ENCODE measurements at regions not wholly inside any gene's neighbourhood (a gene's known extent, or its start where the extent isn't known, plus 50 kb on each side); places are given as distances from the start of the nearest gene placed in this dataset.

- Mint-ChIP-seq H3K27me3 (no peaks in the 10 kb centered on the region), H3K4me3 (no peak overlapping the region), H3K27ac (no peak overlapping the region), H3K4me1 (no peaks in the 10 kb centered on the region), H3K9me3 (ENCODE audit: insufficient read depth) (no peaks in the 10 kb centered on the region)
- Histone ChIP-seq H3K79me2 (ENCODE audit: control insufficient read depth, insufficient read depth, low read length) (no peaks in the 10 kb centered on the region), H3K27me3 (replicated peaks in 1 of 4; ENCODE audit: control extremely low read depth in 1 of 4, control insufficient read depth in 3 of 4, insufficient read depth in 4 of 4, low read length in 3 of 4) (no peaks in the 10 kb centered on the region), H4K20me1 (ENCODE audit: control insufficient read depth, insufficient read depth, low read length, poor library complexity, severe bottlenecking) (no peaks in the 10 kb centered on the region), H3K4me3 (ENCODE audit: control extremely low read depth in 1 of 5, extremely low read depth in 1 of 5, insufficient read depth in 1 of 5, low read depth in 2 of 5, low read length in 4 of 5) (no peak overlapping the region), H3K36me3 (replicated peaks in 1 of 2; ENCODE audit: control extremely low read depth in 1 of 2, control insufficient read depth in 1 of 2, extremely low read depth in 1 of 2, insufficient read depth in 2 of 2, low read length in 1 of 2) (no peaks in the 10 kb centered on the region), H3K4me2 (replicated peaks; ENCODE audit: low read depth, low read length, poor library complexity, severe bottlenecking) (no peak overlapping the region), H3K4me1 (ENCODE audit: control insufficient read depth in 2 of 2, insufficient read depth in 2 of 2, low read length in 2 of 2) (no peaks in the 10 kb centered on the region), H2AFZ (ENCODE audit: insufficient read depth, low read depth, low read length, poor library complexity, severe bottlenecking) (no peak overlapping the region), H3K27ac (ENCODE audit: low read length in 2 of 2) (no peak overlapping the region), H3K9me3 (ENCODE audit: control extremely low read depth in 1 of 3, control insufficient read depth in 2 of 3, insufficient read depth in 1 of 3, low read length in 2 of 3) (peaks cover 0 to 4% (median 0%) of the 10 kb centered on the region in 3 donors), H3K9ac (ENCODE audit: low read length) (no peak overlapping the region)
- TF ChIP-seq, protein P1, sequence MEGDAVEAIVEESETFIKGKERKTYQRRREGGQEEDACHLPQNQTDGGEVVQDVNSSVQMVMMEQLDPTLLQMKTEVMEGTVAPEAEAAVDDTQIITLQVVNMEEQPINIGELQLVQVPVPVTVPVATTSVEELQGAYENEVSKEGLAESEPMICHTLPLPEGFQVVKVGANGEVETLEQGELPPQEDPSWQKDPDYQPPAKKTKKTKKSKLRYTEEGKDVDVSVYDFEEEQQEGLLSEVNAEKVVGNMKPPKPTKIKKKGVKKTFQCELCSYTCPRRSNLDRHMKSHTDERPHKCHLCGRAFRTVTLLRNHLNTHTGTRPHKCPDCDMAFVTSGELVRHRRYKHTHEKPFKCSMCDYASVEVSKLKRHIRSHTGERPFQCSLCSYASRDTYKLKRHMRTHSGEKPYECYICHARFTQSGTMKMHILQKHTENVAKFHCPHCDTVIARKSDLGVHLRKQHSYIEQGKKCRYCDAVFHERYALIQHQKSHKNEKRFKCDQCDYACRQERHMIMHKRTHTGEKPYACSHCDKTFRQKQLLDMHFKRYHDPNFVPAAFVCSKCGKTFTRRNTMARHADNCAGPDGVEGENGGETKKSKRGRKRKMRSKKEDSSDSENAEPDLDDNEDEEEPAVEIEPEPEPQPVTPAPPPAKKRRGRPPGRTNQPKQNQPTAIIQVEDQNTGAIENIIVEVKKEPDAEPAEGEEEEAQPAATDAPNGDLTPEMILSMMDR (IDR thresholded peaks at IDR 0.05), result no peak
- TF ChIP-seq EZH2 (IDR thresholded peaks at IDR 0.05; ENCODE audit: borderline replicate concordance, insufficient read depth, low read depth, low read length, poor library complexity, severe bottlenecking), result no peak
- ATAC-seq (ENCODE audit: low read depth), result no peak
- WGBS (ENCODE audit: insufficient coverage), result no CpG with 5 or more reads among the region's 1 CpG
- DNase-seq, result no peak
- POLR2A ChIA-PET, result no interaction called here
- intact Hi-C loops (cut with micrococcal nuclease), result no loop called here
- CTCF ChIA-PET, result no interaction called here
Measured at GRCh38 chr18:29821544-29821943, 1221.0 kb downstream of the DSC3 start.

DNA sequence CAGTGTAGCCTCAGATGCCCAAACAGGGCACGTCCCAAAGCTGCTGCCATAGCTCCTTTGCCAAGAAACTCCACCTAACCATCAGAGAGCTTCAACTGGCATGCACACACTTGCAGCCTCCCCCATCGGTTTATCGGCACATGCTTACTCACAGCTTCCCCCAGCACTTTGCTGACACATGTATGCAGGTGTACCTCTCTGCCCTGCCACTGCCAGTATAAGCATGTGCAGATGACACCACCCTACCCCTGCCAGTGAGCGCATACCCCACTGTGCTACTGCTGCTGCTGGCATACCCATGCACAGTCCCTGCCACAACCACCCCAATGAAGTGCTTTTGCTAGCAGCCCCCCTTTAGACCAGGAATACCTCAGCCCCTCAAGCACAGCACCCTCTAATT lies 1231.0 kb downstream of the DSC3 start:
- 89% methylated on average over 4 of the region's 4 CpGs for WGBS (ENCODE audit: insufficient coverage)

More for the DNA sequence above, 1231.0 kb downstream of the DSC3 start:
- H3K4me3 ChIP-seq (ENCODE audit: control extremely low read depth in 1 of 5, extremely low read depth in 1 of 5, insufficient read depth in 1 of 5, low read depth in 2 of 5, low read length in 4 of 5), result no peak overlapping the region
- no peak overlapping the region for H3K9ac ChIP-seq (ENCODE audit: low read length)
- ATAC-seq (ENCODE audit: low read depth), result no peak
- H3K4me3 Mint-ChIP-seq, result no peak overlapping the region
- no peaks in the 10 kb centered on the region for H3K4me1 Mint-ChIP-seq
- no peak for DNase-seq
- H3K27ac Mint-ChIP-seq, result no peak overlapping the region
- ChIA-PET POLR2A (no interaction called here), CTCF (no interaction called here)
- H3K9me3 Mint-ChIP-seq (ENCODE audit: insufficient read depth), result peaks cover 4% of the 10 kb centered on the region
- H2AFZ ChIP-seq (ENCODE audit: insufficient read depth, low read depth, low read length, poor library complexity, severe bottlenecking), result no peak overlapping the region
- H3K36me3 ChIP-seq (replicated peaks in 1 of 2; ENCODE audit: control extremely low read depth in 1 of 2, control insufficient read depth in 1 of 2, extremely low read depth in 1 of 2, insufficient read depth in 2 of 2, low read length in 1 of 2), result no peaks in the 10 kb centered on the region
- no peak overlapping the region for H3K27ac ChIP-seq (ENCODE audit: low read length in 2 of 2)
- peaks cover 0 to 9% (median 0%) of the 10 kb centered on the region in 3 donors for H3K9me3 ChIP-seq (ENCODE audit: control extremely low read depth in 1 of 3, control insufficient read depth in 2 of 3, insufficient read depth in 1 of 3, low read length in 2 of 3)
- H3K4me2 ChIP-seq (replicated peaks; ENCODE audit: low read depth, low read length, poor library complexity, severe bottlenecking), result no peak overlapping the region
- intact Hi-C loops (cut with micrococcal nuclease), result no loop called here
- TF ChIP-seq EZH2 (IDR thresholded peaks at IDR 0.05; ENCODE audit: borderline replicate concordance, insufficient read depth, low read depth, low read length, poor library complexity, severe bottlenecking), result no peak
- TF ChIP-seq, protein P1 (IDR thresholded peaks at IDR 0.05), result no peak
- no peaks in the 10 kb centered on the region for H4K20me1 ChIP-seq (ENCODE audit: control insufficient read depth, insufficient read depth, low read length, poor library complexity, severe bottlenecking)
- no peaks in the 10 kb centered on the region for H3K27me3 ChIP-seq (replicated peaks in 1 of 4; ENCODE audit: control extremely low read depth in 1 of 4, control insufficient read depth in 3 of 4, insufficient read depth in 4 of 4, low read length in 3 of 4)
- H3K79me2 ChIP-seq (ENCODE audit: control insufficient read depth, insufficient read depth, low read length), result no peaks in the 10 kb centered on the region
- no peaks in the 10 kb centered on the region for H3K27me3 Mint-ChIP-seq
- no peaks in the 10 kb centered on the region for H3K4me1 ChIP-seq (ENCODE audit: control insufficient read depth in 2 of 2, insufficient read depth in 2 of 2, low read length in 2 of 2)

Data from B cell (primary cell).